IPS DF 6.9 (cell line): ENCODE measurements at regions not wholly inside any gene's neighbourhood (a gene's known extent, or its start where the extent isn't known, plus 50 kb on each side); places are given as distances from the start of the nearest gene placed in this dataset.

Experiments
- DNase-seq: peaks from one replicate; pipeline ENCODE4 v3.0.0-alpha.2; 2013; ENCODE audit warnings: low read depth, low spot score
- H3K27ac ChIP-seq: one replicate; pipeline ENCODE4 v1.5.1; 2013; ENCODE audit warnings: low read length, control low read depth
- H3K27me3 ChIP-seq: 2 replicates; pipeline ENCODE4 v1.6.1; 2013; ENCODE audit warnings: mild to moderate bottlenecking, low read length; ENCODE audit not compliant: control insufficient read depth, insufficient read depth
- H3K36me3 ChIP-seq: 2 replicates; pipeline ENCODE4 v1.6.1; 2013; ENCODE audit warnings: low read length; ENCODE audit not compliant: control insufficient read depth, insufficient read depth
- H3K4me1 ChIP-seq: 2 replicates; pipeline ENCODE4 v1.6.1; 2013; ENCODE audit warnings: low read length; ENCODE audit not compliant: control insufficient read depth, insufficient read depth
- H3K4me3 ChIP-seq: 2 replicates; pipeline ENCODE4 v1.5.1; 2013; ENCODE audit warnings: mild to moderate bottlenecking, low read length
- H3K9me3 ChIP-seq: 2 replicates; pipeline ENCODE4 v1.6.1; 2013; ENCODE audit warnings: low read length, inconsistent platforms; ENCODE audit not compliant: control insufficient read depth, insufficient read depth
- WGBS: extraction: QIAGEN DNeasy Blood & Tissue Kit; methylation state at CpG from one replicate; pipeline ENCODE4 v1.1.7; 2013; ENCODE audit warnings: mixed read lengths, missing lambda C conversion rate; ENCODE audit not compliant: insufficient read length, insufficient coverage; 5-methylcytosine and 5-hydroxymethylcytosine counted together

GRCh38 chr2:16018277-16019059, 78.1 kb downstream of the MYCN start:
- Histone ChIP-seq H3K9me3 (no peaks in the 10 kb centered on the region), H3K27ac (no peak overlapping the region), H3K4me3 (no peak overlapping the region), H3K27me3 (no peaks in the 10 kb centered on the region), H3K4me1 (peaks cover 8% of the 10 kb centered on the region), H3K36me3 (no peaks in the 10 kb centered on the region)
- no CpG with 5 or more reads among the region's 13 CpGs for WGBS
- DNase-seq, result no peak

- no peaks in the 10 kb centered on the region for H3K27me3 ChIP-seq
- no CpG with 5 or more reads among the region's 1 CpG for WGBS
- H3K4me3 ChIP-seq, result no peak overlapping the region
- no peaks in the 10 kb centered on the region for H3K36me3 ChIP-seq
- no peak for DNase-seq
- no peak overlapping the region for H3K27ac ChIP-seq
- no peaks in the 10 kb centered on the region for H3K9me3 ChIP-seq
- H3K4me1 ChIP-seq, result peaks cover 9% of the 10 kb centered on the region
Measured at GRCh38 chr2:16016282-16016681, 75.9 kb downstream of the MYCN start.

- peaks cover 9% of the 10 kb centered on the region for H3K4me1 ChIP-seq
- H3K27ac ChIP-seq, result no peak overlapping the region
- H3K4me3 ChIP-seq, result no peak overlapping the region
- no peaks in the 10 kb centered on the region for H3K36me3 ChIP-seq
- no peaks in the 10 kb centered on the region for H3K27me3 ChIP-seq
- WGBS, result no CpG with 5 or more reads among the region's 2 CpGs
- no peaks in the 10 kb centered on the region for H3K9me3 ChIP-seq
- DNase-seq, result no peak
Measured at GRCh38 chr2:16015903-16016265, 75.5 kb downstream of the MYCN start.

- no peaks in the 10 kb centered on the region for H3K36me3 ChIP-seq
- H3K4me1 ChIP-seq, result peaks cover 9% of the 10 kb centered on the region
- WGBS, result no CpG with 5 or more reads among the region's 15 CpGs
- no peak overlapping the region for H3K27ac ChIP-seq
- H3K4me3 ChIP-seq, result no peak overlapping the region
- H3K9me3 ChIP-seq, result no peaks in the 10 kb centered on the region
- H3K27me3 ChIP-seq, result no peaks in the 10 kb centered on the region
- DNase-seq, result no peak
Measured at GRCh38 chr2:16015210-16015902, 75.0 kb downstream of the MYCN start.

GRCh38 chr2:16014802-16015201, 74.5 kb downstream of the MYCN start:
- H3K27ac ChIP-seq, result no peak overlapping the region
- WGBS, result no CpG with 5 or more reads among the region's 3 CpGs

GRCh38 chr2:16014041-16014787, 73.9 kb downstream of the MYCN start:
- H3K36me3 ChIP-seq, result no peaks in the 10 kb centered on the region
- H3K4me1 ChIP-seq, result peaks cover 9% of the 10 kb centered on the region
- H3K9me3 ChIP-seq, result no peaks in the 10 kb centered on the region
- WGBS, result no CpG with 5 or more reads among the region's 32 CpGs
- no peak overlapping the region for H3K4me3 ChIP-seq
- H3K27me3 ChIP-seq, result no peaks in the 10 kb centered on the region
- H3K27ac ChIP-seq, result no peak overlapping the region
- no peak for DNase-seq

More at GRCh38 chr2:16014802-16015201, 74.5 kb downstream of the MYCN start:
- no peak overlapping the region for H3K4me3 ChIP-seq
- no peaks in the 10 kb centered on the region for H3K27me3 ChIP-seq
- DNase-seq, result no peak
- no peaks in the 10 kb centered on the region for H3K9me3 ChIP-seq
- peaks cover 9% of the 10 kb centered on the region for H3K4me1 ChIP-seq
- no peaks in the 10 kb centered on the region for H3K36me3 ChIP-seq

GRCh38 chr2:16013359-16013911, 73.1 kb downstream of the MYCN start:
- no peak for DNase-seq
- Histone ChIP-seq H3K4me3 (no peak overlapping the region), H3K27ac (no peak overlapping the region), H3K27me3 (no peaks in the 10 kb centered on the region), H3K4me1 (peaks cover 9% of the 10 kb centered on the region), H3K9me3 (no peaks in the 10 kb centered on the region), H3K36me3 (no peaks in the 10 kb centered on the region)
- no CpG with 5 or more reads among the region's 20 CpGs for WGBS

GRCh38 chr2:16012626-16013358, 72.4 kb downstream of the MYCN start:
- Histone ChIP-seq H3K27me3 (no peaks in the 10 kb centered on the region), H3K4me1 (peaks cover 9% of the 10 kb centered on the region), H3K9me3 (no peaks in the 10 kb centered on the region), H3K4me3 (no peak overlapping the region), H3K27ac (no peak overlapping the region), H3K36me3 (no peaks in the 10 kb centered on the region)
- DNase-seq, result no peak
- no CpG with 5 or more reads among the region's 19 CpGs for WGBS

GRCh38 chr2:16012029-16012596, 71.8 kb downstream of the MYCN start:
- Histone ChIP-seq H3K36me3 (no peaks in the 10 kb centered on the region), H3K4me1 (peaks cover 9% of the 10 kb centered on the region), H3K27me3 (no peaks in the 10 kb centered on the region), H3K4me3 (no peak overlapping the region), H3K27ac (no peak overlapping the region), H3K9me3 (no peaks in the 10 kb centered on the region)
- no peak for DNase-seq
- no CpG with 5 or more reads among the region's 2 CpGs for WGBS

- no CpG with 5 or more reads among the region's 2 CpGs for WGBS
- Histone ChIP-seq H3K4me3 (no peak overlapping the region), H3K36me3 (no peaks in the 10 kb centered on the region), H3K9me3 (no peaks in the 10 kb centered on the region), H3K27ac (no peak overlapping the region), H3K4me1 (peaks cover 9% of the 10 kb centered on the region), H3K27me3 (no peaks in the 10 kb centered on the region)
- DNase-seq, result no peak
Measured at GRCh38 chr2:16011621-16011960, 71.2 kb downstream of the MYCN start.
